DMS153 treated with DMSO at 0.1 percent for 48 hours (cell line): ENCODE measurements at regions not wholly inside any gene's neighbourhood (a gene's known extent, or its start where the extent isn't known, plus 50 kb on each side); places are given as distances from the start of the nearest gene placed in this dataset.
A peak's percentile ranks its signal among the peaks of the same experiment; 100 is the strongest.

Experiments used
- DNase-seq: peaks from one replicate; lab custom pipeline; 2025; ENCODE audit not compliant: unreplicated experiment; lab: John Stamatoyannopoulos, UW

- no peak for DNase-seq
These were observed 166.3 kb upstream of the RAB4A start for GRCh38 chr1:229104654-229105053.

DNA sequence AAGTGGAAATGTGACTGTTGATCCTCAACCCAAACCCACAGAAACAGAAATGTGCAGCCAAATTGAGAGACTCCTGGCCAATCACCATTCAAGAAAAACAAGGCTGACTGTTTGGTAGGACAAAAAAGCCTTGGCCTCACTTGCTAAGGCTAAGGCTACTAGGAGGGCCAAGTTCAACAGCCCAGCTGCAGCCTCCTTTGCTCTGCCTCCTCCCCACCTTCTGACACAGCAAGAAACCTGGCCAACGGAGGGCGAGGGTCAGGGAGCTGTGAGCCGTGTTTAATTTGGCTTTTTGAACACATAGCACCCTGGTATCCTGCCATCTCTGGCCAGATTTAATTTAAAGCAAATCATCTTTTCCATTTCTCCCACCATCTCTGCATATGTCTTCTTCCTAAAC lies 165.8 kb upstream of the RAB4A start:
- DNase-seq = no peak

- no peak for DNase-seq
These were observed 164.9 kb upstream of the RAB4A start for GRCh38 chr1:229105822-229106525.

- DNase-seq = no peak
These were observed 164.3 kb upstream of the RAB4A start for GRCh38 chr1:229106526-229107125.

- no peak for DNase-seq
These were observed 163.6 kb upstream of the RAB4A start for GRCh38 chr1:229107304-229107815.

GRCh38 chr1:229107972-229108371 lies 162.9 kb upstream of the RAB4A start:
- DNase-seq = no peak

DNA sequence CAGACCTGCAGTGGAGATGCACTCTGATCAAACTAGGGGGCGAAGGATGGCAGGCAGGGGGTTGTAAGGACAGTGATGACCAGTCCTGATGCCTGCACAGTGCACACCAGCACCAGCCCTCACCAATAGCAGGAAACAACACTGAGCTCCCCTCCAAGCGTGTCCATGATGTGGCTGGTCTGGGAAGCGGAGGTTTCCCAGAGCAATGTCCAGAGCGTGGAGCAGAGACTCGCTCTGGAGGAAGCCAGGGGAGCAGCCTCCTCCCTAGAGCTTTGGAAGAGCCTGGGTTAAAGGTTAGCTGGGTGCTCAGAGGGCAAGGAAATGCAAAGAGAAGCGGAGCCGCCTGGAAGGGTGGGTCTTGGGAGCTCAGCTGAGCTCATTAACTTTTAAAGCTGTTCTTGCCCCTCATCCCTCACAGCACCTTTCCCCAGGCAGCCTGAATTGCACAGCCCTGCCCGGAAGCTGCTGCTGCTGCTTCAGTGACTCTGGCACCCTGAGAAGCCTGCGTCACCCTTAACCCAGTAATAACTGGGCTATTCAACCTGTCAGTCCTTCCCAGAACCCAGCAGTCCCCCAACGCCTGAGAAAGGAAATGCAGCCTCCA lies 162.2 kb upstream of the RAB4A start:
- no peak for DNase-seq

- no peak for DNase-seq
These were observed 161.6 kb upstream of the RAB4A start for GRCh38 chr1:229109320-229109761.

DNA sequence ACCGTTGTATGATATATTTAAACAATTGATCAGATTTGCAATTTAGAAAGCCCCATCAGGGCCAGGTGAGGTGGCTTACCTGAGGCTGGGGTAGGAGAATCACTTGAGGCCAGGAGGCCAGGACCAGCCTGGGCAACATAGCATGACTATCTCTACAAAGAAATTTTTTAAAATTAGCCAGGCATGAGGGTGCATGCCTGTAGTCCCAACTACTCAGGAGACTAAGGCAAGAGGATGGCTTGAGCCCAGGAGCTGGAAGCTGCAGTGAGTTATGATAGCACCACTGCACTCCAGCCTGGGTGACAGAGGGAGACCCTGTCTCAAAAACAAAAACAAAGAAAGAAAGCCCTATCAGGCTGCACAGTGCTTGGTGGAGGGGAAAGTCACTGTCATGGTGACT lies 159.9 kb upstream of the RAB4A start:
- DNase-seq = no peak

GRCh38 chr1:229111703-229112319 lies 159.1 kb upstream of the RAB4A start:
- no peak for DNase-seq

GRCh38 chr1:229112832-229113548 lies 157.9 kb upstream of the RAB4A start:
- no peak for DNase-seq

DNA sequence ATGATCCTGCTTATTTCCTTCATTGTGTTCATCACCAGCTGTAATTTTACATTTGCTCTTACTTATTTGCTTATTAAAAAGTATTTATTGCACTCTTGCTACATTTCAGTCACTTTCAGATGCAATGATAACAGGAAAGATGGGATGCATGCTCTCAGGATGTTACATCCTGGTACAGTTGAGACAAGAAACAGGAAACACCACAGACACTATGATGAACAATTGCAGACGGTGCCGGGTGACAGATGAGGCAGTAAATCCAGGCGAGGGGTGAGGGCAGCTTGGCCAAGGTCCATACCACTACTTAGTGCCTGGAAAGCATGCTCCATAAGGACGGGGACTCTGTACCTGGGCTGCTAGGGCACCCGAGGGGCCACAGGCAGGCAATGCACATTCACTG lies 156.6 kb upstream of the RAB4A start:
- DNase-seq = peak; percentile 60

DNA sequence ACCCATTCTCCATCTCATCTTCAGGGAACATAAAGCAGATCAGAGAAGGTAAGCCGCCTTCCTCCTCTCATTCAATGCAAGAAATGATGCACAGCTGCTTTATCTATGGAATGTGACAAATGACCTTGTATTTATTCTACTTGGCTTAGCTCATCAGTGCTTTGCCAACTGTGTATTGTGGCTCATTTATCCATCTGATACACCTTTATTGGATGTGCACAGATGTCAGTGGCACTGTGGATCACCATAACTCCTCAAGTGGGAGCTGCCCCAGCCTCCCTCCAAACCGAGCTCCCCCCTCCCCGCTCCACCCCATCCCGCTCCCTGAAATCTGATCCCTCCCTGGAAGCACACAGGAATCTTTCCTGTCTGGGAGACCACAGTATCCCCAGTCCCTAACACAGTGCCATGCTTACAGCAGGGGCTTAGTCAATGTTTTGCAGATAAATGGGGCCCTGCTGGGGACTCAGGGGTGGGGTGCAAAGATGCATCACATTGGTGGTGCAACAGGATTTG lies 156.0 kb upstream of the RAB4A start:
- DNase-seq = no peak

- DNase-seq = no peak
These were observed 154.8 kb upstream of the RAB4A start for GRCh38 chr1:229116114-229116513.

DNA sequence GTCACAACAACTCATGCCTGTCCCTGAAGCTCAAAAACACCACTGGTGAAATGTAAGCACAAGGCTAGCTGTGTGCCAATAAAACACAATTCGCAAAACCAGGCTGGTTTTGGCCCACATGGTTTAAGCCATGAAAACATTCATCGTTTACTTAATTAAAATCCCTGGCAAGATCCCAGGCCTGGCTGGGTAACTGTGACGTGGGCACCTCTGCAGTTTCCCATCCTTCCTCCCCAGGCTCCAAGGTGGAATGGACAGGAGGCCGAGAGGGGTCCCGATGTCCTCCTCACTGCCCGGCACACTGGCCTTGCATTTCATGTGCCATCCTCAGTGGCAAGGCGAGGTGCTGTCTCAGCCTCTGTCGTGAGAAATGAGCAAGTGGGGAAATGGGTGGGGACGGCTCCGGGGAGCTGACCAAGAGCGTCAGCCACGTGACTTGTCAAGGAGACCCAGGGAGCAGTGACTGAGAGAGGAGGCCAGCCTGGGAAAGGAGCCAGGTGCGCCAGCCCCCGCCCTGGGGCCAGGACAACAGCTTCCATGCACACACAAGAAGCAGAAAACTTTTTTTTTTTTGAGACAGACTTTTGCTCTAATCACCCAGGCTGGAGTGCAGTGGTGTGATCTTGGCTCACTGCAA lies 153.1 kb upstream of the RAB4A start:
- DNase-seq = peak; percentile 39

DNA sequence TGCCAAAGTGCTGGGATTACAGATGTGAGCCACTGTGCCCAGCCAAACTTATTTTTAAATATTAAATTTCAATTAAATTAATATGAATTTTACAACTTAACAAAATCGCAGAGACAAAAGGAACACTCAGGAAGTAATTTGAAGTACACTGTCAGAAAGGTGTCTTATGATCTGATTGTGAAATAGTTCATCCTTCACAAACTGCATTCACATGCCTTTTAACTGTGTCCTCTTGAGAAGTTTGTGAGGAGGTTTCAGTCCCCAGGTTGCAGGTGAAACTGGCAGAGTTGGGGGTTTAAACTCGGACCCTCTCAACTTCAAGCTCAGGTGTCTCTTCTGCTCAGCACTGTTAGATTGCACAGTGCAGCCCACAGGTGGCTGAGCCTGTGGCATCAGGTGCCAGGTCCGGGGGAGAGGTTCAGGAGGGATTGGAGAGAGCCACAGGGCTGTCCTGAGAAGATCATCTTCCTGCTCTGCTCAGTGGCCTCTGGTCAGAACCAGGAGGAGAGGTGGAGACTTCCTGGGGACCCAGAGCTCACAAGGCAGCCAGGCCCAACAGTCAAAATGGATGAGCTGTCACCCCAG lies 152.3 kb upstream of the RAB4A start:
- DNase-seq = no peak

DNA sequence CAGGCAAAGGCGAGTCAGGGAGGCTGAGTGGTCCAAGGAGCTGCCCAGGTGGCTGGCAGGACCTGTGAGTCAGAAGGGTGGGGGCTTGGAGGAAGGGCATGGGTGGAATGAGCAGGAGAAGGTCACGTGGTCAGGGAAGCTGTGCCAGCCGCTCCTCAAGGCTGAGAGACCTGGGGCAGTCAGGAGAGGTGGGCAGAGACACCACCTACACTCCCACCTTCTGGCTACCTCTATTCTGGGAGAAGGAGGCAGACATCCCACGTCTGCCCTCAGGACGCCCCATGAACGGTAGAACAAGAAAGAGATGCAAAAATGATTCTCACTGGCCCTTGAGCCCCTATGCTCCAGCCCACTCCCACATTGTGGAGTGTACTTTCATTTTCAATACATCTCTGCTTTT lies 151.8 kb upstream of the RAB4A start:
- no peak for DNase-seq

- no peak for DNase-seq
These were observed 151.0 kb upstream of the RAB4A start for GRCh38 chr1:229119876-229120275.

GRCh38 chr1:229121845-229122436 lies 149.0 kb upstream of the RAB4A start:
- DNase-seq = no peak

GRCh38 chr1:229122606-229123005 lies 148.3 kb upstream of the RAB4A start:
- no peak for DNase-seq
